ENCODE measurements at regions not wholly inside any gene's neighbourhood (a gene's known extent, or its start where the extent isn't known, plus 50 kb on each side); places are given as distances from the start of the nearest gene placed in this dataset.
"Not testable (repeated sequence)": the region's sequence is repeated elsewhere in the genome, so short reads cannot be mapped to it uniquely, and the experiment has no call there.

DNA sequence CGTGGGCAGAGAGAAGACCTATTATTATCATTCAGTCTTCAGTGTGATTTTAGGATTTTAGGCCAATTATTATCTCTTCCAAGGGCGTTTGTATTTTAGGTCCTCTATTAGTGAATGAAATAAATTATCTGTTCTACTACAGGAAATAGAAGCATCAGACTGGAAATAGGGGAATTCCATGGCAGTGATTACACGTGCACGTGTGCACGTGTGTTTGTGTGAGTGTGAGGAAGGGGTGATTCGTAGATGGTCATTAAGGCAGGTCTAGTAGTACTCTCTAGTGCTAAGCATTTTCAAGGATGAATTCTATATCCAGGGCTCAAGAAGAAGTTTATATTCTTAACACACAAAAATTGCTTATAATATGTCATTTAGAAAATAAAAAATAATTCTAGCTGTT lies 623.2 kb downstream of the GATA3 start (continued):
- TF ChIP-seq, protein P1, sequence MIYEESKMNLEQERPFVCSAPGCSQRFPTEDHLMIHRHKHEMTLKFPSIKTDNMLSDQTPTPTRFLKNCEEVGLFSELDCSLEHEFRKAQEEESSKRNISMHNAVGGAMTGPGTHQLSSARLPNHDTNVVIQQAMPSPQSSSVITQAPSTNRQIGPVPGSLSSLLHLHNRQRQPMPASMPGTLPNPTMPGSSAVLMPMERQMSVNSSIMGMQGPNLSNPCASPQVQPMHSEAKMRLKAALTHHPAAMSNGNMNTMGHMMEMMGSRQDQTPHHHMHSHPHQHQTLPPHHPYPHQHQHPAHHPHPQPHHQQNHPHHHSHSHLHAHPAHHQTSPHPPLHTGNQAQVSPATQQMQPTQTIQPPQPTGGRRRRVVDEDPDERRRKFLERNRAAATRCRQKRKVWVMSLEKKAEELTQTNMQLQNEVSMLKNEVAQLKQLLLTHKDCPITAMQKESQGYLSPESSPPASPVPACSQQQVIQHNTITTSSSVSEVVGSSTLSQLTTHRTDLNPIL (CRISPR knock-in tag; IDR thresholded peaks at IDR 0.05; ENCODE audit: low read depth) = no peak
- no peak for TF ChIP-seq SNAI2 (CRISPR knock-in tag; IDR thresholded peaks at IDR 0.05)
- TF ChIP-seq TOX (CRISPR knock-in tag; IDR thresholded peaks at IDR 0.05; ENCODE audit: borderline replicate concordance) = no peak
- TF ChIP-seq ZFP30 (CRISPR knock-in tag; IDR thresholded peaks at IDR 0.05) = no peak
- no peak for TF ChIP-seq ZC3H10 (CRISPR knock-in tag; IDR thresholded peaks at IDR 0.05)
- no peak for TF ChIP-seq OSR1 (CRISPR knock-in tag; IDR thresholded peaks at IDR 0.05)
- TF ChIP-seq, protein P2, sequence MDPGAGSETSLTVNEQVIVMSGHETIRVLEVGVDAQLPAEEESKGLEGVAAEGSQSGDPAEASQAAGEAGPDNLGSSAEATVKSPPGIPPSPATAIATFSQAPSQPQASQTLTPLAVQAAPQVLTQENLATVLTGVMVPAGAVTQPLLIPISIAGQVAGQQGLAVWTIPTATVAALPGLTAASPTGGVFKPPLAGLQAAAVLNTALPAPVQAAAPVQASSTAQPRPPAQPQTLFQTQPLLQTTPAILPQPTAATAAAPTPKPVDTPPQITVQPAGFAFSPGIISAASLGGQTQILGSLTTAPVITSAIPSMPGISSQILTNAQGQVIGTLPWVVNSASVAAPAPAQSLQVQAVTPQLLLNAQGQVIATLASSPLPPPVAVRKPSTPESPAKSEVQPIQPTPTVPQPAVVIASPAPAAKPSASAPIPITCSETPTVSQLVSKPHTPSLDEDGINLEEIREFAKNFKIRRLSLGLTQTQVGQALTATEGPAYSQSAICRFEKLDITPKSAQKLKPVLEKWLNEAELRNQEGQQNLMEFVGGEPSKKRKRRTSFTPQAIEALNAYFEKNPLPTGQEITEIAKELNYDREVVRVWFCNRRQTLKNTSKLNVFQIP (CRISPR knock-in tag; IDR thresholded peaks at IDR 0.05; ENCODE audit: borderline replicate concordance, low read depth) = no peak
- TF ChIP-seq PATZ1 (CRISPR knock-in tag; IDR thresholded peaks at IDR 0.05; ENCODE audit: borderline replicate concordance) = no peak
- TF ChIP-seq TCF4 (CRISPR knock-in tag; IDR thresholded peaks at IDR 0.05; ENCODE audit: borderline replicate concordance) = no peak
- TF ChIP-seq ISL1 (CRISPR knock-in tag; IDR thresholded peaks at IDR 0.05) = no peak

DNA sequence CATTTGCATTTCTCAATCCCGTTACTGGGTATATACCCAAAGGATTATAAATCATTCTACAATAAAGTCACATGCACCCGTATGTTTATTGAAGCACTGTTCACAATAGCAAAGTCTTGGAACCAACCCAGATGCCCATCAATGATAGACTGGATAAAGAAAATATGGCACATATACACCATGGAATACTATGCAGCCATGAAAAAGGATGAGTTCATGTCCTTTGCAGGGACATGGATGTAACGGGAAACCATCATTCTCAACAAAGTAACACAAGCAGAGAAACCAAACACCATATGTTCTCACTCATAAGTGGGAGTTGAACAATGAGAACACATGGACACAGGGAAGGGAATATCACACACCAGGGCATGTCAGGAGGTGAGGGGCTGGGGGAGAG lies 630.4 kb downstream of the GATA3 start:
- ATAC-seq = not testable (repeated sequence)

- no peak for ATAC-seq
- TF ChIP-seq OSR1 (CRISPR knock-in tag; IDR thresholded peaks at IDR 0.05) (no peak), ZNF565 (CRISPR knock-in tag; conservative IDR thresholded peaks at IDR 0.05; ENCODE audit: low read depth) (no peak), TOX (CRISPR knock-in tag; IDR thresholded peaks at IDR 0.05; ENCODE audit: borderline replicate concordance) (no peak), ESRRG (CRISPR knock-in tag; IDR thresholded peaks at IDR 0.05) (no peak), PPARA (CRISPR knock-in tag; IDR thresholded peaks at IDR 0.05; ENCODE audit: borderline replicate concordance) (no peak), ARNTL (CRISPR knock-in tag; IDR thresholded peaks at IDR 0.05; ENCODE audit: borderline replicate concordance, low read depth) (no peak), CSRNP3 (CRISPR knock-in tag; IDR thresholded peaks at IDR 0.05) (no peak), CSDC2 (CRISPR knock-in tag; IDR thresholded peaks at IDR 0.05) (no peak), SNAI2 (CRISPR knock-in tag; IDR thresholded peaks at IDR 0.05) (no peak), ZFP30 (CRISPR knock-in tag; IDR thresholded peaks at IDR 0.05) (no peak), ZC3H10 (CRISPR knock-in tag; IDR thresholded peaks at IDR 0.05) (no peak), ISL1 (CRISPR knock-in tag; IDR thresholded peaks at IDR 0.05) (no peak), TCF4 (CRISPR knock-in tag; IDR thresholded peaks at IDR 0.05; ENCODE audit: borderline replicate concordance) (no peak)
- TF ChIP-seq, protein P1 (CRISPR knock-in tag; IDR thresholded peaks at IDR 0.05; ENCODE audit: low read depth) = no peak
- TF ChIP-seq, protein P2 (CRISPR knock-in tag; IDR thresholded peaks at IDR 0.05; ENCODE audit: borderline replicate concordance, low read depth) = no peak
Measured at GRCh38 chr10:8688881-8689280, 634.4 kb downstream of the GATA3 start.

- no peak for ATAC-seq
- TF ChIP-seq CSDC2 (CRISPR knock-in tag; IDR thresholded peaks at IDR 0.05) (no peak), TCF4 (CRISPR knock-in tag; IDR thresholded peaks at IDR 0.05; ENCODE audit: borderline replicate concordance) (no peak), BACH2 (CRISPR knock-in tag; IDR thresholded peaks at IDR 0.05; ENCODE audit: borderline replicate concordance) (no peak), GLIS3 (CRISPR knock-in tag; IDR thresholded peaks at IDR 0.05) (no peak), SNAI2 (CRISPR knock-in tag; IDR thresholded peaks at IDR 0.05) (no peak)
- TF ChIP-seq, protein P3, sequence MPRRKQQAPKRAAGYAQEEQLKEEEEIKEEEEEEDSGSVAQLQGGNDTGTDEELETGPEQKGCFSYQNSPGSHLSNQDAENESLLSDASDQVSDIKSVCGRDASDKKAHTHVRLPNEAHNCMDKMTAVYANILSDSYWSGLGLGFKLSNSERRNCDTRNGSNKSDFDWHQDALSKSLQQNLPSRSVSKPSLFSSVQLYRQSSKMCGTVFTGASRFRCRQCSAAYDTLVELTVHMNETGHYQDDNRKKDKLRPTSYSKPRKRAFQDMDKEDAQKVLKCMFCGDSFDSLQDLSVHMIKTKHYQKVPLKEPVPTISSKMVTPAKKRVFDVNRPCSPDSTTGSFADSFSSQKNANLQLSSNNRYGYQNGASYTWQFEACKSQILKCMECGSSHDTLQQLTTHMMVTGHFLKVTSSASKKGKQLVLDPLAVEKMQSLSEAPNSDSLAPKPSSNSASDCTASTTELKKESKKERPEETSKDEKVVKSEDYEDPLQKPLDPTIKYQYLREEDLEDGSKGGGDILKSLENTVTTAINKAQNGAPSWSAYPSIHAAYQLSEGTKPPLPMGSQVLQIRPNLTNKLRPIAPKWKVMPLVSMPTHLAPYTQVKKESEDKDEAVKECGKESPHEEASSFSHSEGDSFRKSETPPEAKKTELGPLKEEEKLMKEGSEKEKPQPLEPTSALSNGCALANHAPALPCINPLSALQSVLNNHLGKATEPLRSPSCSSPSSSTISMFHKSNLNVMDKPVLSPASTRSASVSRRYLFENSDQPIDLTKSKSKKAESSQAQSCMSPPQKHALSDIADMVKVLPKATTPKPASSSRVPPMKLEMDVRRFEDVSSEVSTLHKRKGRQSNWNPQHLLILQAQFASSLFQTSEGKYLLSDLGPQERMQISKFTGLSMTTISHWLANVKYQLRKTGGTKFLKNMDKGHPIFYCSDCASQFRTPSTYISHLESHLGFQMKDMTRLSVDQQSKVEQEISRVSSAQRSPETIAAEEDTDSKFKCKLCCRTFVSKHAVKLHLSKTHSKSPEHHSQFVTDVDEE (CRISPR knock-in tag; IDR thresholded peaks at IDR 0.05) = no peak
Measured at GRCh38 chr10:8691498-8692017, 637.1 kb downstream of the GATA3 start.

- ATAC-seq = not testable (repeated sequence)
Measured at GRCh38 chr10:8693635-8694034, 639.1 kb downstream of the GATA3 start.
